ENCODE measurements at regions not wholly inside any gene's neighbourhood (a gene's known extent, or its start where the extent isn't known, plus 50 kb on each side); places are given as distances from the start of the nearest gene placed in this dataset.

- DNase-seq (ENCODE audit: low read depth): no peak
Measured at GRCh38 chr18:78904179-78904531, 75.5 kb upstream of the SALL3 start.

- no peak for DNase-seq (ENCODE audit: low read depth)
Measured at GRCh38 chr18:78905334-78905733, 74.3 kb upstream of the SALL3 start.

- DNase-seq (ENCODE audit: low read depth): no peak
Measured at GRCh38 chr18:78906066-78906465, 73.6 kb upstream of the SALL3 start.

GRCh38 chr18:78908462-78909260, 71.0 kb upstream of the SALL3 start:
- DNase-seq (ENCODE audit: low read depth): no peak

GRCh38 chr18:78911751-78912283, 67.8 kb upstream of the SALL3 start:
- no peak for DNase-seq (ENCODE audit: low read depth)

- DNase-seq (ENCODE audit: low read depth): no peak
Measured at GRCh38 chr18:78912336-78912735, 67.3 kb upstream of the SALL3 start.

GRCh38 chr18:78912844-78913243, 66.8 kb upstream of the SALL3 start:
- DNase-seq (ENCODE audit: low read depth): no peak

- DNase-seq (ENCODE audit: low read depth): no peak
Measured at GRCh38 chr18:78913395-78913794, 66.2 kb upstream of the SALL3 start.

- DNase-seq (ENCODE audit: low read depth): no peak
Measured at GRCh38 chr18:78913830-78914231, 65.8 kb upstream of the SALL3 start.

- DNase-seq (ENCODE audit: low read depth): no peak
Measured at GRCh38 chr18:78914249-78914935, 65.2 kb upstream of the SALL3 start.

- no peak for DNase-seq (ENCODE audit: low read depth)
Measured at GRCh38 chr18:78915446-78916008, 64.1 kb upstream of the SALL3 start.

- no peak for DNase-seq (ENCODE audit: low read depth)
Measured at GRCh38 chr18:78918707-78919106, 60.9 kb upstream of the SALL3 start.

GRCh38 chr18:78919956-78920355, 59.7 kb upstream of the SALL3 start:
- DNase-seq (ENCODE audit: low read depth): no peak

- DNase-seq (ENCODE audit: low read depth): no peak
Measured at GRCh38 chr18:78920456-78921138, 59.0 kb upstream of the SALL3 start.

- no peak for DNase-seq (ENCODE audit: low read depth)
Measured at GRCh38 chr18:78922856-78923255, 56.8 kb upstream of the SALL3 start.

- DNase-seq (ENCODE audit: low read depth): no peak
Measured at GRCh38 chr18:78924301-78924700, 55.3 kb upstream of the SALL3 start.

GRCh38 chr18:78924786-78925540, 54.7 kb upstream of the SALL3 start:
- no peak for DNase-seq (ENCODE audit: low read depth)

- no peak for DNase-seq (ENCODE audit: low read depth)
Measured at GRCh38 chr18:78925557-78926242, 53.9 kb upstream of the SALL3 start.

GRCh38 chr18:78926243-78926615, 53.4 kb upstream of the SALL3 start:
- no peak for DNase-seq (ENCODE audit: low read depth)

GRCh38 chr18:78927156-78927555, 52.5 kb upstream of the SALL3 start:
- DNase-seq (ENCODE audit: low read depth): no peak

GRCh38 chr18:78927616-78928015, 52.0 kb upstream of the SALL3 start:
- DNase-seq (ENCODE audit: low read depth): no peak
